Gastroesophageal sphincter (tissue), 4 donors: ENCODE measurements at regions not wholly inside any gene's neighbourhood (a gene's known extent, or its start where the extent isn't known, plus 50 kb on each side); places are given as distances from the start of the nearest gene placed in this dataset.

Source experiments
- ATAC-seq: fragments of 150-250 bp; one replicate; pipeline ENCODE4 v1.9.1; 2016; ENCODE audit warnings: mild to moderate bottlenecking, moderate library complexity
- H3K27ac ChIP-seq, 4 donors: fragments of 200-600 bp; sonication (generic) in 3 of 4; 1 replicate in 3 of 4; 2 replicates in 1 of 4; pipeline ENCODE4 v1.5.1; 2016 to 2019
- H3K27me3 ChIP-seq: fragments of 200-600 bp; sonication (generic); one replicate; pipeline ENCODE4 v1.5.1; 2019
- H3K36me3 ChIP-seq, 2 donors: fragments of 200-600 bp; sonication (generic); one replicate each; pipeline ENCODE4 v1.5.1; 2019; ENCODE audit warnings: control low read depth in 1 of 2
- H3K4me1 ChIP-seq, 3 donors: fragments of 200-600 bp; sonication (generic); 1 replicate in 2 of 3; 2 replicates in 1 of 3; pipeline ENCODE4 v1.5.1; 2016 to 2019; ENCODE audit warnings: control low read depth in 2 of 3
- H3K4me3 ChIP-seq, 2 donors: fragments of 200-600 bp; sonication (generic); one replicate each; pipeline ENCODE4 v1.5.1; 2019; ENCODE audit warnings: mild to moderate bottlenecking in 1 of 2, moderate library complexity in 1 of 2
- H3K9me3 ChIP-seq, 3 donors: fragments of 200-600 bp; sonication (generic); one replicate each; pipeline ENCODE4 v1.5.1; 2017 to 2019; ENCODE audit warnings: control low read depth in 2 of 3
- EP300 ChIP-seq: sonication (generic); formaldehyde crosslinking; IDR thresholded peaks from one replicate; pipeline ENCODE4 v1.6.1; 2017; ENCODE audit warnings: antibody characterized with exemption, mild to moderate bottlenecking
- POLR2A ChIP-seq, 2 donors: fragments of 450-650 bp; IDR thresholded peaks; one replicate each; pipeline ENCODE4 v1.6.1; 2017; ENCODE audit warnings: antibody characterized with exemption in 2 of 2, mild to moderate bottlenecking in 2 of 2, moderate library complexity in 1 of 2
- POLR2AphosphoS5 ChIP-seq: sonication (generic); formaldehyde crosslinking; IDR thresholded peaks from one replicate; pipeline ENCODE4 v1.6.1; 2017; ENCODE audit warnings: antibody characterized with exemption
- WGBS, 2 donors: methylation state at CpG; one replicate each; pipeline ENCODE4 v1.1.5; 2018; ENCODE audit warnings: low coverage in 1 of 2; 5-methylcytosine and 5-hydroxymethylcytosine counted together
- TF ChIP-seq, protein P1 (sequence below), 4 experiments: fragments of 200-600 bp in 2 of 4; fragments of 450-650 bp in 2 of 4; sonication (generic) in 1 of 4; IDR thresholded peaks; one replicate each; pipeline ENCODE4 v1.5.1; 2017 to 2019; ENCODE audit warnings: antibody characterized with exemption in 4 of 4, mild to moderate bottlenecking in 2 of 4, moderate library complexity in 2 of 4

DNA sequence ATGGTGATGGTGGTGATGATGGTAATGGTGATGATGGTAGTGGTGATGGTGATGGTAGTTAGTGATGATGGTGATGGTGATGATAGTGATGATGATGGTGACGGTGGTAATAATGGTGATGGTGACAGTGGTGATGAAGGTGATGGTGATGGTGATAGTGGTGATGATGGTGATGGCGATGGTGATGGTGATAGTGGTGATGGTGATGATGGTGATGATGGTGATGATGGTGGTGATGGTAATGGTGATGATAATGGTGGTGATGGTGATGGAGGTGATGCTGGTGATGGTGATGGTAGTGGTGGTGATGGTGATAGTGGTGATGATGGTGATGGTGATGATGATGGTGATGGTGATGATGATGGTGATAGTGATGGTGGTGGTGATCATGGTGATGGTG is 148.7 kb upstream of the TNRC6C start:
- TF ChIP-seq EP300 (no peak), POLR2AphosphoS5 (no peak), POLR2A (IDR thresholded peaks at IDR 0.05) (no peak)
- TF ChIP-seq, protein P1, sequence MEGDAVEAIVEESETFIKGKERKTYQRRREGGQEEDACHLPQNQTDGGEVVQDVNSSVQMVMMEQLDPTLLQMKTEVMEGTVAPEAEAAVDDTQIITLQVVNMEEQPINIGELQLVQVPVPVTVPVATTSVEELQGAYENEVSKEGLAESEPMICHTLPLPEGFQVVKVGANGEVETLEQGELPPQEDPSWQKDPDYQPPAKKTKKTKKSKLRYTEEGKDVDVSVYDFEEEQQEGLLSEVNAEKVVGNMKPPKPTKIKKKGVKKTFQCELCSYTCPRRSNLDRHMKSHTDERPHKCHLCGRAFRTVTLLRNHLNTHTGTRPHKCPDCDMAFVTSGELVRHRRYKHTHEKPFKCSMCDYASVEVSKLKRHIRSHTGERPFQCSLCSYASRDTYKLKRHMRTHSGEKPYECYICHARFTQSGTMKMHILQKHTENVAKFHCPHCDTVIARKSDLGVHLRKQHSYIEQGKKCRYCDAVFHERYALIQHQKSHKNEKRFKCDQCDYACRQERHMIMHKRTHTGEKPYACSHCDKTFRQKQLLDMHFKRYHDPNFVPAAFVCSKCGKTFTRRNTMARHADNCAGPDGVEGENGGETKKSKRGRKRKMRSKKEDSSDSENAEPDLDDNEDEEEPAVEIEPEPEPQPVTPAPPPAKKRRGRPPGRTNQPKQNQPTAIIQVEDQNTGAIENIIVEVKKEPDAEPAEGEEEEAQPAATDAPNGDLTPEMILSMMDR (IDR thresholded peaks at IDR 0.05) = no peak
- ATAC-seq = no peak
- Histone ChIP-seq H3K4me1 (peaks cover 4 to 23% (median 17%) of the 10 kb centered on the region in 3 donors), H3K36me3 (no peaks in the 10 kb centered on the region), H3K27ac (peak overlapping the region in 1 of 4 donors; percentile 75), H3K27me3 (no peaks in the 10 kb centered on the region), H3K9me3 (no peaks in the 10 kb centered on the region), H3K4me3 (no peak overlapping the region)
- 98 to 100% methylated on average over 2 of the region's 2 CpGs for WGBS, 2 donors

DNA sequence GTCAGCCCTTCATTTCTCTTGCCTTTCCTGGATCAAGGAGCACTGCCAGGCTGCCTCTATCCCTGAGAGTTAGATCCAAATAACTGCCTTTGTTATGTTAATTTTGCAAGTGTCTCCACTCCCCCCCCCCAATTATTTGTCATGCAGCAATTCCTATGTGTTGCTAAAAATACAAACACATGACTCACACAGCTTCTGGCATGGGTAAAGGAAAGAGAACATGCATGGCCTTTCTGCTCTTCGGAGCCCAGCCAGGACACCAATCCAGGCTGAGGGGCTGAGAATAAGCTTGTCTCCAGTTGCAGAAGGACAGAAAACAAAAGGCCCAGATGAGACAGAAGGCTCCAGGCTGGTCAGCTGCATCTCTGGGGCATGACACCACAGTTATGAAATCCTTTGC is 148.0 kb upstream of the TNRC6C start:
- TF ChIP-seq, protein P1 (IDR thresholded peaks at IDR 0.05) = no peak
- peak; percentile 66 for TF ChIP-seq POLR2AphosphoS5
- WGBS, 2 donors = 0% methylated on average over 1 of the region's 1 CpG; no CpG with 5 or more reads in 1 of the 2 donors
- H3K4me1 ChIP-seq = peaks cover 4 to 20% (median 17%) of the 10 kb centered on the region in 3 donors
- no peaks in the 10 kb centered on the region for H3K36me3 ChIP-seq
- H3K27ac ChIP-seq = peak overlapping the region in 3 of 4 donors; percentile 41 to 75 (median 63)
- H3K4me3 ChIP-seq = no peak overlapping the region
- no peaks in the 10 kb centered on the region for H3K27me3 ChIP-seq
- peak; percentile 87 for ATAC-seq
- H3K9me3 ChIP-seq = no peaks in the 10 kb centered on the region

DNA sequence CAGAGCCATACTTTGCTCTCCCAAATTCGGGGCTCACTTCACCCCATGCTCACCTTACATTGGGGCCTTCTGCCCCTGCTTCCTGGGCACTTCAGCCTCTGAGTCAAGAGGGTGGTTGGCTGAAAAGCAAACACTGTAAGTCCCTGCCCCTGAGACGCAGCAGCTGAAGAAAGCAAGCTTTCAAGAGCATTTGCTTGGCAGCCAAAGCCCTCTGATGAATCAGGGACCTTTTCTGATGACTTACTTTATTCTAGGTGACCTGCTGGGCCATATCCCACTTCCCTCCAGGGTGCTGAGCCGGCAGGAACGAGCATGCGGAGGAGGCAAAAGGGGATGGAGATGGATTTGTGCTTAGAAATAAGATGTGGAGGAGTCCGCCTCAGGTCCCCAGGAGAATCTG is 147.0 kb upstream of the TNRC6C start:
- no peak for ATAC-seq
- TF ChIP-seq, protein P1 (IDR thresholded peaks at IDR 0.05) = no peak
- peak; percentile 28 for TF ChIP-seq POLR2AphosphoS5
- peak overlapping the region in 3 of 4 donors; percentile 41 to 75 (median 63) for H3K27ac ChIP-seq

DNA sequence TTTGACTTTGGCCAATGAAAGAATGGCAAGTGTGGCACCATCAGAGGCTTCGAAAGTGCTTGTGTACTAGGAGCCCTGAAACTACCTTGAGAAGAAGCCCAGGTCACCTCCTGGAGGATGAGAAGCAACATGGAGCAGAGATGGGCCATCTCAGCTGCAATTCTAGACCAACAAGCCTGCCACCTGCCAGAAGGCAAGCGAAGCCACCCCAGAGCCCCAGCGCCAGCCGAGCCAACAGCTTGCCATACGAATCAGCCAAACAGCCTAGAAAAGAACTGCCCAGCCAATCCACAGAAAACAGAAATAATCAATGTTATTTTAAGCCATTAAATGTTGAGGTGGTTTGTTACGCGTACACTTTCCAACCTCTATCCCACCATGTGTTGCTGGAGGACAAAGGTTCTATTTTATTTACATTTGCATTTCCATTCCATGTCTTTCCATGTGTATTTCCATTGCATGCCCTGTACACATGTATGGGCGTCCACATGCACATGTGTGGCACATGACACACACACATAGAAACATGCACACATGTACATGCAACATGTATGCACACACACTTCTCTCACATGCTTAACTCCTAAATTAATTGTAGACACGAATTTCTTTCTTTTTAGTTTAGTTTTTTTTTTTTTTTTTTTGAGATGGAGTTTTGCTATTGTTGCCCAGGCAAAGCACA is 144.3 kb upstream of the TNRC6C start:
- no peaks in the 10 kb centered on the region for H3K36me3 ChIP-seq
- no peaks in the 10 kb centered on the region for H3K9me3 ChIP-seq
- TF ChIP-seq POLR2A (IDR thresholded peaks at IDR 0.05) = no peak
- TF ChIP-seq, protein P1 (IDR thresholded peaks at IDR 0.05) = no peak
- H3K4me1 ChIP-seq = peaks cover 4 to 20% (median 17%) of the 10 kb centered on the region in 3 donors
- WGBS, 2 donors = 73 to 81% methylated on average over 5 to 6 of the region's 9 CpGs
- no peak for ATAC-seq
- no peaks in the 10 kb centered on the region for H3K27me3 ChIP-seq
- no peak overlapping the region for H3K27ac ChIP-seq
- H3K4me3 ChIP-seq = no peak overlapping the region

More for the DNA sequence above, 147.0 kb upstream of the TNRC6C start:
- Histone ChIP-seq H3K4me1 (peaks cover 4 to 20% (median 17%) of the 10 kb centered on the region in 3 donors), H3K27me3 (no peaks in the 10 kb centered on the region), H3K9me3 (no peaks in the 10 kb centered on the region), H3K4me3 (no peak overlapping the region), H3K36me3 (no peaks in the 10 kb centered on the region)
- WGBS, 2 donors = 0 to 73% methylated on average over 1 to 2 of the region's 6 CpGs

DNA sequence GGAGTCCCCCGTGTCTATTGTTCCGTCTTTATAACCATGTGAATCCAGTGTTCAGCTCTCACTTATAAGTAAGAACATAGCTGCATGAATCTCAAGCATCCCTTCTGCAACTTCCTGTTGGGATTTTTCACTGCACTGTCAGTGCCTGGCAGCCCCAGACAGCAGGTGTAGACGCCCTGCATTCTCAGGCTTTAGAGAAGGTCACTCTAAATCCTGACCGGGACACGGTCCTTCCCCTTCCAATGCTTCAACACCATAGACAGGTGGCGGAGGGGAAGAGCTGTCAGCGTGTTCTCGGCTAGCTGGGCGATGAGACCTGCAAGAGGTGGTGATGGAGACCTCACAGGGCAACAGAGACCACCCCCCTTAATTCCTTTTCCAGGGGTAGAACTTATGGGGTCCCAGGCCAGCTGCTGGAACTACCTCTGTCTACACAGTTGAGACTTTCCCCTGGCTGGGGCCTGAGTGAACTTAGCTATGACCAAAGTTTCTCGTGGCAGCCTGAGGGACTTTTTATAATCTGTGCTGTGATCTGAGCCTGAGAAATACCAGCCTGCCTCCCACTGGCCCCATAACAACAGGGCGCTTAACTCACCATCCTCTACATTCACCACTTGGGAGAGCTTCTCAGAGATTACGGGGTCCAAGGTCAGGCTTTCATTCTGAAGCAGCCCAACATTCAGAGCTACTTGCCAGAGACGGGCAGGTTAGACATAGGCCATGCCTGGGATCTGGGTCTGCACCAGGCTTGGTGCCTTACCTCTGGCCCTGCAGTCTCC is 143.2 kb upstream of the TNRC6C start:
- TF ChIP-seq POLR2AphosphoS5 = no peak
- TF ChIP-seq, protein P1 (IDR thresholded peaks at IDR 0.05) = peak in 1 of 4 experiments; percentile 27
- no peak overlapping the region for H3K27ac ChIP-seq
- ATAC-seq = no peak
- peaks cover 4 to 17% (median 14%) of the 10 kb centered on the region in 3 donors for H3K4me1 ChIP-seq
- H3K9me3 ChIP-seq = no peaks in the 10 kb centered on the region
- no peaks in the 10 kb centered on the region for H3K27me3 ChIP-seq
- no peak overlapping the region for H3K4me3 ChIP-seq
- H3K36me3 ChIP-seq = no peaks in the 10 kb centered on the region
- WGBS, 2 donors = 0% methylated on average over 1 of the region's 13 CpGs
